GM21423 (cell line): ENCODE measurements at regions not wholly inside any gene's neighbourhood (a gene's known extent, or its start where the extent isn't known, plus 50 kb on each side); places are given as distances from the start of the nearest gene placed in this dataset.
"Not testable (repeated sequence)": the region's sequence is repeated elsewhere in the genome, so short reads cannot be mapped to it uniquely, and the experiment has no call there.

Experiments
- ATAC-seq: cut with Tn5 transposase; IDR thresholded peaks from one replicate; pipeline ENCODE4 v1.9.1; 2021; ENCODE audit warnings: mild to moderate bottlenecking, moderate library complexity; ENCODE audit not compliant: unreplicated experiment

DNA sequence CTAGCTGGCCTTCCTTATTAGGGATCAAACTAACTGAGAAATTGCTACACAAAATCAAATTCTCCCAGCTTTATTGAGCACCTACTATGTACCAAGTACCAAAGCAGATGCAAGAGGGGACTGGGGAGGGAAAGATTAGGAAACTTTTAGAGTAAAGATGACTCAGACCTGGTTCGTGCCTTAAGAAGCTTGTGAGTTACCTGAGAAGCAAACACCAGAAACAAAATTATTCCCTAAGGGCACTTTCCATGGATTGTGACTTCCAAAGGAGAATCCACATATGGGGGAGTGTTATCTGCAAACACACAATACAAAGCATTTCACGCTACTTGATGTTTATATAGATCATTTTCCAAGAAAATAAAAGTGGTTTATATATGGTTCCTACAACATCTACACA is 326.9 kb upstream of the HNRNPA3 start:
- ATAC-seq = no peak

DNA sequence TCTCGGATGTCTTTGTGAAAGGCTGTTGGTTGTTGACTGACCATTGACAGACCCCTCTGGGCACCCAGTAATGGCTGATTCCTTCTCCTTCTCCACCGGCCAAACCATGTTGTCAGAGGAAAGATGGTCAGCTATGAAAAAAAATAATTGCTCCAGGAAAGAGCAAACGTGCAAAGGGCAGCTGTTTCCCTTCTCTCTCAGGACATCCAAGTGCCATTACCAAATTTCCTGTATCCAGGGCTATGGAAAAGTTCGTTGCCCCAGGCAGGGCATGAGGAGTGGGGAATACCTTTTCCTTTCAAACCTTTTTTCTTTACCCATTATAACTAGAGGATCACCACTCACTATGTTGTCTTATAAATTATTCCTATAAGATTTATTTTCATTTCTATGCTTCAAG is 321.5 kb upstream of the HNRNPA3 start:
- no peak for ATAC-seq

- no peak for ATAC-seq
Observed at GRCh38 chr2:176891857-176892256, 320.7 kb upstream of the HNRNPA3 start.

DNA sequence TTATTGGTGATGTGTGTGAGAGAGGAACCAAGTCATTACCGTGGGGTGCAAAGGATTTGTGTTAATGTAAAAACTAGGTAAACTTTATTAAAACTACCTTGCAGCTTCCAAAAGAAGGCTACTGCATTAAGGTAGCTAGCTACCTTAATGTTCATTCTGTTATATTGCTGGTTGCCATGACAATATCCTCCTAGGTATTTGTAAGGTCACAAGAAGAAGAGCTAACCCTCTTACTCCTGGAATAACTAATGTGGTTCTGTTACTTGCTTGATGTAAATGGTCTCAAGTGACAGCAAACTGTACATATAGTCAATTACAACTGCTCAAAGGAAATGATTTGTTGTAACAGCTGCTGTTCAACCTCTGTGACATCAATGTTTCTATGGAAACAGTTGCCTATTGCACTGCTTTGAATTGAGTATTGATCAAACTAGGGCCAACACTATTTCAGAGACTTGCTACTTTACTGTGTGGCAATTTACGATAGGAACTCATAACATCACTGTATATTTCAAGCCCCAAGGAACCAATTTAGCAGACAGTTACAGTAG is 319.8 kb upstream of the HNRNPA3 start:
- ATAC-seq = no peak

DNA sequence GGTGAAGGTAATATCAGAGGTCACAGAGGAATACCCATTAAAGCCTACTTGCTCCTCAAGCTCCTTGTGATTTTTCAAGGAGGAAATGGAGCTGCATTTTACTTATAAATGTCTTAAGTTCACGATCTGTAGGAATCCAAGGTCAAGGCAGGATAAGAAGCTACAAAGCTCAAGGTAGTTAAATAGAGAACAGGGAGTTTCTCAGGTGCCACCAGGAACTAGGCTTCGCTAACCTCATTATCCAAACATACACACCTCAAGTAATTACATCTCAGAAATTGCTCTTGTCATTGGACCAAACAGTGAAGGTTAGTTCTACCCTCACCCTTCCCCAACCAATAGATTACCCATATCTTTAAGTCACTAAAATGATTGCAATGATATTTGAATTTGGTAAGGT is 317.4 kb upstream of the HNRNPA3 start:
- no peak for ATAC-seq

GRCh38 chr2:176902454-176902853 is 310.1 kb upstream of the HNRNPA3 start:
- no peak for ATAC-seq

GRCh38 chr2:176904053-176904452 is 308.5 kb upstream of the HNRNPA3 start:
- ATAC-seq = not testable (repeated sequence)

GRCh38 chr2:176907341-176907740 is 305.3 kb upstream of the HNRNPA3 start:
- ATAC-seq = no peak

DNA sequence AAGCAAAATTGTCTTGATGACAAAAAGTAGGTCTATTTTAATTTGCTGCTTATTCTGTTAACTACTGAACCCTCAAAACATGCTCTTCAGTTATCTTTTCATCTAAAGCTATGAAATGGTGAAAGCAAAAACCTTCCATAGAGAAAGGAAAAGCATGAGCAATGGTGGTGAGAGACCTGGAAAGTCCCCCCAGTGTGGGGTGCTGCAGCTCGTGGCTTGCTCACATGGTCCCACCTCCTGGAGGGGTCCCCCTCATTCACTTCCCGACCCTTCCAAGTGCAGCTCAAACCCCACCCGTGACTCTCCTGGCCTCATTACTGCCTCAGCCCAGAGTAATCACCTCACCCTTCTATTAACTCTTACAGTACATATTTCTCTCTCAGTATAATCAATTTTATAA is 301.8 kb upstream of the HNRNPA3 start:
- ATAC-seq = no peak

- ATAC-seq = no peak
Observed at GRCh38 chr2:176913955-176914354, 298.6 kb upstream of the HNRNPA3 start.

- no peak for ATAC-seq
Observed at GRCh38 chr2:176914371-176914770, 298.2 kb upstream of the HNRNPA3 start.

DNA sequence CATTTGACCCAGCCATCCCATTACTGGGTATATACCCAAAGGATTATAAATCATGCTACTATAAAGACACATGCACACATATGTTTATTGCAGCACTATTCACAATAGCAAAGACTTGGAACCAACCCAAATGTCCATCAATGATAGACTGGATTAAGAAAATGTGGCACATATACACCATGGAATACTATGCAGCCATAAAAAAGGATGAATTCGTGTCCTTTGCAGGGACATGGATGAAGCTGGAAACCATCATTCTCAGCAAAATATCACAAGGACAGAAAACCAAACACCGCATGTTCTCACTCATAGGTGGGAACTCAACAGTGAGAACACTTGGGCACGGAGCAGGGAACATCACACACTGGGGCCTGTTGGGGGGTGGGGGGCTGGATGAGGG is 290.0 kb upstream of the HNRNPA3 start:
- ATAC-seq = not testable (repeated sequence)

DNA sequence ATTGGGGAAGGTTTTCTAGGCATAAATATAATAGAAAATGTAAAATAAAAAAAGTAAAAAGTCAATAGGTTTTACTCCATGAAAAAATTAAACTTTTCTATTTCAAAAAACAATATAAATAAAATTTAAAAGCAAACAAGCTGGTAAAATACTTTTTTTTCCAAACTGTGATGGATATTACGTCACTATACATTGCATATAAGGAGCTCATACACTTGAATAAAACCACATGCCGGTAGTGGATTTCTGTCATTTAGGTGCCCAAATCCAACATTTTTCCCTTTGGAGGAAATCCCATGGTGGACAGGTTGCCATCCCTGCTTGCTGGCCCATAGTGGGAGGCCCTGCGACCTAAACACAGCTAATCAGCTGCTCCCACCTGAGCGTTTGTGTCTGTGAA is 289.4 kb upstream of the HNRNPA3 start:
- ATAC-seq = no peak

- no peak for ATAC-seq
Observed at GRCh38 chr2:176924909-176925534, 287.6 kb upstream of the HNRNPA3 start.

GRCh38 chr2:176926453-176926852 is 286.1 kb upstream of the HNRNPA3 start:
- ATAC-seq = no peak

DNA sequence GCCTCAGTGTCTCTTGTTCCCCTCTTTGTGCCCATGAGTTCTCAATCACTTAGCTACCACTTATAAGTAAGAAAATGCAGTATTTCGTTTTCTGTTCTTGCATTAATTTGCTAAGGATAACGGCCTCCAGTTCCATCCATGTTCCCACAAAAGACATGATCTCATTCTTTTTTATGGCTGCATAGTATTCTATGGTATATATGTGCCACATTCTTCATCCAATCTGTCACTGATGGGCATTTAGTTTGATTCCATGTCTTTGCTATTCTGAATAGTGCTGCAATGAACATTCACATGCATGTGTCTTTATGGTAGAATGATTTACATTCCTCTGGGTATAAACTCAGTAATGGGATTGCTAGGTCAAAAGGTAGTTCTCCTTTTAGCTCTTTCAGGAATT is 283.2 kb upstream of the HNRNPA3 start:
- not testable (repeated sequence) for ATAC-seq

GRCh38 chr2:176931588-176932563 is 280.7 kb upstream of the HNRNPA3 start:
- peak; percentile 97 for ATAC-seq

DNA sequence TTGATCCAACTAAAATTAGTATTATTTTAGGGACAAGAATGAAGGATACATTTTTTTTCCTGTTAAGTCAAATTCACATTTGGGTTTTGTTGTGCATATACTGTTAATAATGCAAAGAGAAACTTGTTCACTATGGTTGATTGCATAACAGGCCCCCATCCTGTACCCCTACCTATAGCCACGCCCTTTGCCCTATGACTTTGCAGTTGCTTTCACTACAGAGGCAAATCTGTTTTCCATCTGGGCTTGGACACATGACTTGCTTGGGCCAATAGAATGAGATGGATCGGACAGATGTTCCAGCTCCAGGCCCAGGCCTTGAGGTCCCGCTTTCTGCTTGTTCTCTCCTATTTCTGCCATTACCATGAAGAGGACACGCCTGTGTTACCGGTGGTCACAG is 278.5 kb upstream of the HNRNPA3 start:
- no peak for ATAC-seq

GRCh38 chr2:176934869-176935415 is 277.7 kb upstream of the HNRNPA3 start:
- no peak for ATAC-seq

GRCh38 chr2:176935543-176936102 is 277.0 kb upstream of the HNRNPA3 start:
- ATAC-seq = no peak

GRCh38 chr2:176936410-176936809 is 276.2 kb upstream of the HNRNPA3 start:
- no peak for ATAC-seq
